Fibroblast of peridontal ligament (primary cell): ENCODE measurements at regions not wholly inside any gene's neighbourhood (a gene's known extent, or its start where the extent isn't known, plus 50 kb on each side); places are given as distances from the start of the nearest gene placed in this dataset.

ENCODE experiments used
- DNase-seq: peaks from one replicate; pipeline ENCODE4 v3.0.0-alpha.2; 2010; ENCODE audit errors: extremely low read depth

DNA sequence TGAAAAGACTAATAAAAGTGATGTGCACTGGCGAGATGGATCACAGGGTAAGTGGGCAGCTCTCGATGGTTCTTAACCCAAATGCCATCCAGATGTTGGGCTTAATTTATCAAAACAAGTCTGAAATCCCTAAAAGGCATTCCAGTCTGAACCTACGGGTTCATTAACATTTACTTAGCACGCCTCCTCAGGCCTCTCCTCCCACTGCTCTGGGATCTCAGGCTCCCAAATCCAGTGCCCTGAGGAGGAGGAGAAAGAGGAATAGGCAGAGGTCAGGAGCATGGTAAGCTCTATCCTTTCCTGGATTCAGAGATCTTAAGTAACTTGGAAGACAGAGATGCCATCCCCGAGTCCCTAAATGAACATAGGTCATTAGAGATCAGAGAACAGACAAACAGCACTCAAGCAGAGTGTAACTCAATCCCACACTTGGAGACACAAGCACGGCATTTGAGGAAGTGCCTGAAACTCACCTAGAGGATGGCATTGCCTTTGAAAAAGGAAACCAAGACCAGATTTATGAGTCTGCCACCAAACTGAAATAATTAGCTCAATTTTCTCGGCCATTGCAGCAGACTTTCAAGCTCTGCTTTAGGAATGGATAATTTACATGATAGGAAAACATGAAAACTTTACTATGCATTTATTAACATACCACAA lies 140.9 kb downstream of the CXCL12 start:
- DNase-seq: no peak

GRCh38 chr10:44242826-44243225 lies 142.1 kb downstream of the CXCL12 start:
- DNase-seq: no peak

- no peak for DNase-seq
Measured at GRCh38 chr10:44242091-44242490, 142.8 kb downstream of the CXCL12 start.

DNA sequence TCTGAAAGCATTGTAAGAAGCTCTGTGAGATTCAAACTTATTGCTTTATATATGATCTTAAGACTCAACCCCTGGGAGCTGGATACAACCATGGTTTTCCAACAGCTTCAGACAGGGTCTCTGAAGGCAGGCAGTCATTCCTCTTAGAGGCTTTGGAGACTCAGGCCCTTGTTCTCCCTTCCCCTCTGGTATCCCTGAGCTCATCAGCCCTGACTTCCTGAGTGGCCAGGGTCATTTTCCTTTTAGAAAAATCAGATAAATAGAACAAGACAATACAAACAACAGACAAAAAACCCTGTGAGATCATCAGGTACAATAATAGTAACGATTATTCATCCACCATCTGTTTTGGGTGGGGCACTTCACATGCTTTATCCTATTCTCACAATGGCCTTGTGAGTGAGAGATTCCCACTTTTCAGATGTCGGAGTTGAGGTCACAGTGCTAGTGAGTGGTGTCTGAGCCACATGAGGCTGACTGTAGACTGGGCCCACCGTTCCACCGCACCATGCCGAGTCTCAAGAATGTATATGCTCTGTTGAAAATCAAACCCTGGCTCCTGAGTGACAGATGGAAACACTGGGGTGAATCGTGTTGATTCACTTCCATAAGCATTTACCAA lies 144.2 kb downstream of the CXCL12 start:
- DNase-seq: no peak

GRCh38 chr10:44238212-44238611 lies 146.7 kb downstream of the CXCL12 start:
- no peak for DNase-seq

DNA sequence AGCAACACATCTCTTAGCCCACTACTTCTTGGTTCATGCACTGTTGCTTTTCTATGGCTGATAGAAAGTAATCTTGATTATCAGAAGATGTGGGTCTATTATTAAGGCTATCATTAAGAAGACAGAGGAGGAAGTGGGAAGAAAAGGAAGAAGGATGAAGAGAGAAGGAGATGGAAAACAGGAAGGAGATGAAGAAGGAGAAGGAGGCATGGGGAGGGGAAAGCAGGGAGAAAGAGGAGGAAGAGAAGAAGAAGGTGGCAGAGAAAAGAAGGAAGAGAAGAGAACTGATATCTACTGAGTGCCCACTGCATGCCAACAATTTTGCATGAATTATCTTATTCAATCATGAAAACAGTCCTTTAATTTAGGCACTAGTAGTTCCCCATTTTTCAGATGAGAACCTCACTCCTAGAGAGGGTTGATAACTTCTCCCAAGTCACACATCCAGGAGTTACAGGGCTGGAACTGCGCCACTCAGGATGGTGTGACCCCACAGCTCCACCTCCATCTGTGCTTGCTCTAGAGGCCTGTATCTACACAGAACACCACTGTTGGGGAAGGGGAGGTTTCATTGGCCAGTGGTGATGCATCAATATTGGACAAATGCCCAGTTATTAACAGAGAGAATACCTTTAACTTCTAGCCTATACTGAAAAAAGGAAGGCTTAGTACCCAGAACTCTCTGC lies 147.4 kb downstream of the CXCL12 start:
- DNase-seq: no peak

DNA sequence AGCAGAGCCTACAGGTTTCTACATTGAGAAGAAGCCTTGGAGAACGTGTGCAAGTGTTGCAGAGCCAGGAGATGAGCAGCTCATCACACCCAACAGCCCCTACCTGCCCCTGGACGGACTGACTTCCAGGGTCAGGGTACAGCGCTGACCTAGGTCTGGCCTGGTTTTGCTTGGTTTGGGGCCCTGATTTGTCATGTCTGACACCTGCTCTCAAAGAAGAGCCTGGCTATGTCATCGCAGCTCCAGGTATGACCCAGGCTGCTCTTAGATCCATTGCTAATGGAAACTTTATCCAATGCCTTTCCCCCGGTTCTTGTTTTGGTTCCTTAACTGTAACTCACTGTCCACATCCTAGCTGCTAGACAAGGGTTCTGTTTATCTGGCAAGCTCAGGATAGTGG lies 149.5 kb downstream of the CXCL12 start:
- no peak for DNase-seq

DNA sequence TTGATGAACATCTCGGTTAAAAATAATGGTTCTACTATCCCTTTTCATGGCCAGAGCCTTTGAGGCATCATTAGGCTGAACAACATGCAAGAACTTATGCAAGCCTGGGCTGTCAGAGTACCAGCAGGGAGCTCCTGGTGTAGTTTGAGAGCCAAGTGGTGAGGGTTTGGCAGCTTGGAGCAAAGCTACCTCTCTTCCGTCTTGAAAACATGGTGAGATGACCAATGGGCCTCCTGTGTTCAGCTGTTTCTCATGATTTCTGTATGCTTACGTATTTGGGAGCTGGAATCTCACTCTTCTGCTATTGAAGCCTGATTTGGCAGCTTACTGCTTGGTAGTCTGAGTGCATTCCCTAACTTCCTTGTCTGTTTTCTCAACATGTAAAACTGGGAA lies 150.4 kb downstream of the CXCL12 start:
- peak; percentile 14 for DNase-seq

- no peak for DNase-seq
Measured at GRCh38 chr10:44233561-44234482, 151.1 kb downstream of the CXCL12 start.

DNA sequence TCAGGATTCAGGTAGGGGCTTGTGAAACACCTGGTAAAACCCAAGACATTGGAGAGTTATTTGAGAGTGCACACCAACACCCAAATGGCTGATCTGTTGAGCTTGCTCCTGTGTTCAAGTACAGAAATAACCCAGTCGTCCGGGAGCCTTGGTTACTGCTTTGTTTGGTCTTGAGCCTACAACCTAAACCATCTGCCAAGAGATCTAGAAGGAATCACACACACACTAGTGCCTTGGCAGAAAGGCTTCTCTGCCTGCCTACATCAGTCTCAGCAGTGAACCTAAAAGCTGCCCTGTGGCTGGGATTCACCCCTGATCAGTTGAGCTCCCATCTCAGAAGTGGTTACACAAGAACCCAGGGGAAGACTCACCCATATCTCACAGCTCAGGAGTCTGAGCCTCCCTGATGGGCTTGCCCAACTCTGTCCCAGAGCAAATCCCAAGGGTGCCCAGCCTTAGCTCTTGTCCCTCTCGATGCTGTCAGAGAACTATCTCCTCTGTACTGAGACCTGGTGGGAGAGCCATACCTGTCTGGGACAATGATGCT lies 167.6 kb downstream of the CXCL12 start:
- no peak for DNase-seq

DNA sequence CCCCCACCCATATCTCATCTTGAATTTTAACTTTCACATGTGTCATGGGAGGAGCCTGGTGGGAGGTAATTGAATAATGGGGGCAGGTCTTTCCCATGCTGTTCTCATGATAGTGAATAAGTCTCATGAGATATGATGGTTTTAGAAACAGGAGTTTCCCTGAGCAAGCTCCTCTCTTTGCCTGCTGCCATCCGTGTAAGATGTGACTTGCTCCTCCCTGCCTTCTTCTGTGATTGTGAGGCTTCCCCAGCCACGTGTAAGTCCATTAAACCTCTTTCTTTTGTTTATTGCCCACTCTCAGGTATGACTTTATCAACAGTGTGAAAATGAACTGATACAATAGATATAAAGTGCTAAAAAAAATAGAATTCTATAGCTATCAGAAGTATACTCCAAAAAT lies 168.8 kb downstream of the CXCL12 start:
- DNase-seq: no peak

- DNase-seq: no peak
Measured at GRCh38 chr10:44209811-44210210, 175.1 kb downstream of the CXCL12 start.

- no peak for DNase-seq
Measured at GRCh38 chr10:44207160-44207559, 177.7 kb downstream of the CXCL12 start.

DNA sequence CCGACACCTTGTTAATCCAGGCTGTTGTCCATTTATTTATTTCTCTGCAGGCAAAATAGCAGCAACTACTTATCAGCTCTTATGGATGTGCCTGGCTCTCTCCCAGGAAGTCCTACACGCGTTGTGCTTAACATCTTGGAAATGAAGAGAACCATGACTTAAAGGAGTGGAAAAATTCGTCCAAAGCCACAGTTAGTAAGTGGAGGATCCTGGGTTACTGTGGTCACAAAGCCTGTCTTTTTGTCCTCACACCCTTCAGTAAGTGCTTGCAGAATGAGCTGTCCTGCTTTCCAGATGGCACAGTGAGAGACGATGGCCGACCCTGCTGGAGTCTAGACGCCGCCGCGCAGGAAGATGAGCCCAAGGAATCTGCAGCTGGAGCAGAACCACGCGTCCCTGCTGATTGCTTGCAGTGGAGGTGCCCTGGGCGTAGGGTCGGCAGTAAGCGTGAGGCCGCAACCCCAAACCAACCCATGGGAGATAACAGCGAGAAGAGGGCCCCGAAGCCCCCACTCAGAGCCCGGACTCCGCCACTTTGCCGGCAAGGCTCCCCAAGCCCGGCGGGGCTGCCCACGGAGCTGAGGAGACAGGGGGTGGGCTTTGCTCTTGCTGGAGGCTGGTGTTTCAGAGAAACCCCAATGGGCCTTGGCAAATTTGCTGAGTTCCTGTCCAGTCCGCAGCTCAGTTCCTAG lies 178.6 kb downstream of the CXCL12 start:
- no peak for DNase-seq

- DNase-seq: peak; percentile 34
Measured at GRCh38 chr10:44205067-44205466, 179.8 kb downstream of the CXCL12 start.

GRCh38 chr10:44203535-44203934 lies 181.4 kb downstream of the CXCL12 start:
- DNase-seq: peak; percentile 46

DNA sequence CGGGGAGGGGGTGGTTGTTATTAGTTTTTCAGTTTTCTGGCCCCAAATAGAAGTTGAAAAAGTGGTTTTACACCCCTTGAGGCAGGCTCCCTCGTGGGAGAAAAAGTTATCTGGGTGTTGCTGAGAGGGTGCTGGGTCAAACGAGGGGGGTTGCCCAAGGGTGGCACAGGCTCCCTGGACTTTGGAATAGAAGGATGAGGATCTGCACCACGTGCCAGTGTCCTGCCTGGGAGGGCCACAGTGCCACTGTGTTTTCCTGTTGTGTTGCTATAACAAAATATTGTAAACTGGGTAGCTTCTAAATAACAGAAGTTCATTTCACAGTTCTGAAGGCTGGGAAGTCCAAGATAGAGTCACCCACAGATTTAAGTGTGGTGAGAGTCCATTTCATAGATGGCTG lies 181.9 kb downstream of the CXCL12 start:
- DNase-seq: no peak

DNA sequence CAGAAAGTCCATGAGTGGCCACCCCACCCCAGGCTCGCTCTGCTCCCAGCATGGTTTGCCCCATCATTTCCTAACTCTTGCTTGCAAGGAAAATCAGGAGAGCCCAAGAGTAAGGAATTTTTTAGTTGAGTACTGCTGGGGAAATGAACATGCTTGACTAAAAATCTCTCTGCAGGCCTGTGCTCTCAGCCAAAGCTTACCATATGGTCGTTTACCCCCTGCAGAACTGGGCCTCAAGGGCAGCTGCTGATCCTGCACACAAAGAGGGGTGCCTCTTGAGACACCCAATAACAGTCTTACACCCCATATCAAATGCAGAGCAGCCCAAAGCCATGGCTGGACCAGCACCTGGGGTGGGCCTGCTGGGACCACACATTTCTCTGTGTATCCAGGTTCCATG lies 183.2 kb downstream of the CXCL12 start:
- no peak for DNase-seq

DNA sequence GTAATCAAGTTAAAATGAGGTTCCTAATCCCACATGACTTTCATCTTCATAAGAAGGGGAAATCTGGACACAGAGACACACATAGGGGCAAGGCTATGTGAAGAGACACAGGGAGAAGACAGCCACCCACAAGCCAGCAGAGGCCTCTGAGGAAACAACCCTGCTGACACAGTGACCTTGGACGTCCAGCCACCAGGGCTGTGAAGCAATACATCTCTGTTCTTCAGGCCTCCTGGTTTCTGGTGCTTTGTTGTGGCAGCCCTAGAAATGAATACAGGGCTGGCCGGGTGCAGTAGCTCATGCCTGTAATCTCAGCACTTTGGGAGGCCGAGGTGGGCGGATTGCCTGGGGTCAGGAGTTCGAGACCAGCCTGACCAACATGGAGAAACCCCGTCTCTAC lies 183.9 kb downstream of the CXCL12 start:
- DNase-seq: no peak

DNA sequence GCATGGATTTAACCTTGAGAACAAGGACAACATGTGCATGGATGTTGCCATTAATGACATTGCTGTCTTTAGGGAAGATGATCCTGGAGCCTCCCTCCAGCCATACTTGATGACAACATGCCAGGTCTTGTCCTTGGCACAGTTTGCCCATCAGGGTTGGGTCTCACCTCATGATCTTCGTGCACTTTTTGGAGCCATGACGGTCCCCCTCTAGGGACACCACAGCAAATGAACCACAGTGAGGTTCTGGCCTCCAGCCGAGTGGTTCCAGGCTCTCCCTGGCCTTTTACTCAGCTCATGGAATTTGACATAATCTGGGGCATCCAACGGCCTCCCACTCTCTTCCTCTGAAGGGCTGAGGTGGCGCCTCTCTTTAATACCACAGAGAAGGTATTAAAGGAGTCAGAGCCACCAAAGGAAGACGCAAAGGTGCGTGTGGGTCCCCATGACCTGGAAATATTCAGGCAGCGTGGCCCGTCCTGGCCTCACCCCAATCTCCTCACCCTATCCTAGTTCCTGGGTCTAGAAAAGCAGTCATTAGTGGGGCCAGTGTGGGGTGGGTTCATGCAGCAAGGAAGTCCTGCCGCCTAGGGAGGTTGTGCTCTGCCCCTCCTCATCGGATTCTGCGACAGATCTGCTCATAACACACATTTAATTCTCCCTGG lies 184.8 kb downstream of the CXCL12 start:
- no peak for DNase-seq

DNA sequence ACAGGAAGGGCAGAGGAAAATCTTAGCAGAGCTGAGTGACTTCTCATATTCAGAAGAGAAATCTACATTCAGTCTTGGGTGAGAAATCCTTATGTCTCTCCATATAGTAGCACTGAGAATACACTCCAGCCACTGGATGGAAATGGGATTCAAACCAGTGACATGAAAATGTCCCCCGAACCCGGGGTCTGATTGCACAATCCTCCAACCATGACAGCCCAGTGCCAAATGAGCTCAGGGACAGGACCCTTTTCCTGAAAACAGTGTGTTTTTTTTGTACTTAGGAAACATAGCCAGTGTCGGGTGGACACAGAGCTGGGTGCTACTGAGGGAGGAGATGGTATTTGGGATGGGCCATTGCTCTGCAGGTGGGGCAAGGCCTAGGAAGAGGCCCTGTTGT lies 185.6 kb downstream of the CXCL12 start:
- no peak for DNase-seq
